SJSA1 (cell line): ENCODE measurements at regions not wholly inside any gene's neighbourhood (a gene's known extent, or its start where the extent isn't known, plus 50 kb on each side); places are given as distances from the start of the nearest gene placed in this dataset.
"Not testable (repeated sequence)": the region's sequence is repeated elsewhere in the genome, so short reads cannot be mapped to it uniquely, and the experiment has no call there.

Experiments used
- DNase-seq, 2 experiments: peaks; one replicate each; pipeline ENCODE4 v3.0.0-alpha.2; 2015 to 2020; ENCODE audit warnings: low spot score in 2 of 2, low read depth in 1 of 2
- H3K27ac ChIP-seq: fragments of 250-450 bp; sonication (Bioruptor Pico); 2 replicates; pipeline ENCODE4 v1.5.1; 2020; ENCODE audit warnings: mild to moderate bottlenecking, moderate library complexity
- H3K27me3 ChIP-seq: fragments of 250-450 bp; sonication (Bioruptor Pico); replicated peaks from 2 replicates; pipeline ENCODE4 v1.5.1; 2020; ENCODE audit warnings: mild to moderate bottlenecking, moderate library complexity
- H3K36me3 ChIP-seq: fragments of 250-450 bp; sonication (Bioruptor Pico); 2 replicates; pipeline ENCODE4 v1.5.1; 2020; ENCODE audit warnings: mild to moderate bottlenecking
- H3K4me1 ChIP-seq: fragments of 250-450 bp; sonication (Bioruptor Pico); replicated peaks from 2 replicates; pipeline ENCODE4 v1.6.1; 2021; ENCODE audit warnings: mild to moderate bottlenecking
- H3K4me3 ChIP-seq: fragments of 250-450 bp; sonication (Bioruptor Pico); 2 replicates; pipeline ENCODE4 v1.5.1; 2020; ENCODE audit warnings: mild to moderate bottlenecking
- H3K9me3 ChIP-seq: fragments of 250-450 bp; sonication (Bioruptor Pico); replicated peaks from 2 replicates; pipeline ENCODE4 v1.5.1; 2020; ENCODE audit warnings: mild to moderate bottlenecking

DNA sequence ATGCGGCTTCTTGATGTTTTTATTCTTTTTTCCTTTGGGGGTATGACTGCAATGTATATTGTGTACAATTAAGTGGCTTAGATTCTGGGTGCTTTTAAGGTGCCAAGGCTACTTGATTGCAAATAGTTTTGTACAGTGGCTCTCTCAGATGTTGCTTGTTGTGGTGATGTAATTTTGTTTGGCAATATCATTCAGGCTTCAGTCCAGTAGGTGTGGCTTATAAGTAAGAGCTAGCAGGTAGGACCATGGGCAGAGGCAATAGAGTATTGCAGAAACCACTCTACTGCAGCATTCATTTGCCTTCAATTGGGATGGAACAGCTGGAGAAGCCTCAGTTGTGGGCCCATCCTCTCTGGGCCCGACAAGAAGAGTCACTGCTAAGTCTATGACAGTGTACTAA lies 407.9 kb upstream of the MAN1A1 start:
- no peaks in the 10 kb centered on the region for H3K9me3 ChIP-seq
- H3K36me3 ChIP-seq, result no peaks in the 10 kb centered on the region
- H3K4me3 ChIP-seq, result no peak overlapping the region
- no peak overlapping the region for H3K27ac ChIP-seq
- H3K27me3 ChIP-seq, result no peaks in the 10 kb centered on the region
- H3K4me1 ChIP-seq, result no peaks in the 10 kb centered on the region
- DNase-seq, result no peak

GRCh38 chr6:119749335-119749734 lies 399.8 kb upstream of the MAN1A1 start:
- Histone ChIP-seq H3K4me3 (no peak overlapping the region), H3K9me3 (no peaks in the 10 kb centered on the region)
- no peak for DNase-seq

GRCh38 chr6:119748535-119748934 lies 399.0 kb upstream of the MAN1A1 start:
- H3K27ac ChIP-seq, H3K4me3 ChIP-seq, H3K4me1 ChIP-seq, DNase-seq, H3K9me3 ChIP-seq, H3K27me3 ChIP-seq, H3K36me3 ChIP-seq: not testable (repeated sequence)

More at GRCh38 chr6:119749335-119749734, 399.8 kb upstream of the MAN1A1 start:
- Histone ChIP-seq H3K27ac (no peak overlapping the region), H3K4me1 (no peaks in the 10 kb centered on the region), H3K36me3 (no peaks in the 10 kb centered on the region), H3K27me3 (no peaks in the 10 kb centered on the region)

GRCh38 chr6:119742188-119742803 lies 392.7 kb upstream of the MAN1A1 start:
- H3K4me1 ChIP-seq, result no peaks in the 10 kb centered on the region
- DNase-seq, result peak in 1 of 2 experiments; percentile 18

DNA sequence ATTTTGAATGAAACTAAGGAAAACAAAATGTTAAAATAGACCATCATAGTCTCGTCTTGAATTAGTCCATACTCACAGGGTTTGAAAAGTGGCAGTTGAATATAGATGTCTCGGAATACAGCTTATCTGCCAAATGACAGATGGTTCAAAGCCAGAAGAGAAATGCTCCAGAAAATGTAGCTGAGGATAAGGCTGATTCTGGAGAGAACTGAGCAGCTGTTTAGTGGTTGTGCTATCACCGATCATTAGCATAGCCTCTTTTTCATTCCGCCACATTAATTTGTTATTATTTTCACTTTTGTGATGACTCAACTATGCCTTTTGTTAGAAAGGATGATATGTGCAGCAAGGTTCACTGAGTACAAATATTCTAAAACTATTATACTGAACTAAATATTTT lies 390.2 kb upstream of the MAN1A1 start:
- Histone ChIP-seq H3K36me3 (no peaks in the 10 kb centered on the region), H3K27ac (no peak overlapping the region), H3K9me3 (no peaks in the 10 kb centered on the region), H3K4me1 (no peaks in the 10 kb centered on the region), H3K27me3 (no peaks in the 10 kb centered on the region), H3K4me3 (no peak overlapping the region)
- DNase-seq, result no peak

More at GRCh38 chr6:119742188-119742803, 392.7 kb upstream of the MAN1A1 start:
- no peaks in the 10 kb centered on the region for H3K27me3 ChIP-seq
- no peak overlapping the region for H3K4me3 ChIP-seq
- H3K9me3 ChIP-seq, result no peaks in the 10 kb centered on the region
- no peaks in the 10 kb centered on the region for H3K36me3 ChIP-seq
- no peak overlapping the region for H3K27ac ChIP-seq

GRCh38 chr6:119738425-119738824 lies 388.9 kb upstream of the MAN1A1 start:
- no peak for DNase-seq
- no peaks in the 10 kb centered on the region for H3K27me3 ChIP-seq

GRCh38 chr6:119736296-119737021 lies 386.9 kb upstream of the MAN1A1 start:
- no peak overlapping the region for H3K4me3 ChIP-seq
- H3K36me3 ChIP-seq, result no peaks in the 10 kb centered on the region
- H3K4me1 ChIP-seq, result no peaks in the 10 kb centered on the region
- no peak overlapping the region for H3K27ac ChIP-seq
- H3K9me3 ChIP-seq, result no peaks in the 10 kb centered on the region
- no peaks in the 10 kb centered on the region for H3K27me3 ChIP-seq
- DNase-seq, result no peak

More at GRCh38 chr6:119738425-119738824, 388.9 kb upstream of the MAN1A1 start:
- Histone ChIP-seq H3K4me1 (no peaks in the 10 kb centered on the region), H3K27ac (no peak overlapping the region), H3K36me3 (no peaks in the 10 kb centered on the region), H3K4me3 (no peak overlapping the region), H3K9me3 (no peaks in the 10 kb centered on the region)

GRCh38 chr6:119735530-119735929 lies 386.0 kb upstream of the MAN1A1 start:
- Histone ChIP-seq H3K9me3 (no peaks in the 10 kb centered on the region), H3K27ac (no peak overlapping the region)

GRCh38 chr6:119734227-119734626 lies 384.7 kb upstream of the MAN1A1 start:
- Histone ChIP-seq H3K27me3 (no peaks in the 10 kb centered on the region), H3K4me3 (no peak overlapping the region), H3K4me1 (no peaks in the 10 kb centered on the region), H3K9me3 (no peaks in the 10 kb centered on the region), H3K27ac (no peak overlapping the region), H3K36me3 (no peaks in the 10 kb centered on the region)
- DNase-seq, result no peak

More at GRCh38 chr6:119735530-119735929, 386.0 kb upstream of the MAN1A1 start:
- no peak overlapping the region for H3K4me3 ChIP-seq
- no peaks in the 10 kb centered on the region for H3K27me3 ChIP-seq
- H3K4me1 ChIP-seq, result no peaks in the 10 kb centered on the region
- H3K36me3 ChIP-seq, result no peaks in the 10 kb centered on the region
- no peak for DNase-seq

- no peaks in the 10 kb centered on the region; the same call in 1 of the 2 replicates for H3K9me3 ChIP-seq
- no peaks in the 10 kb centered on the region for H3K4me1 ChIP-seq
- H3K36me3 ChIP-seq, result no peaks in the 10 kb centered on the region
- H3K27me3 ChIP-seq, result no peaks in the 10 kb centered on the region
- DNase-seq, result no peak
- H3K27ac ChIP-seq, result no peak overlapping the region
- no peak overlapping the region for H3K4me3 ChIP-seq
Measured at GRCh38 chr6:119728935-119729334, 379.4 kb upstream of the MAN1A1 start.

DNA sequence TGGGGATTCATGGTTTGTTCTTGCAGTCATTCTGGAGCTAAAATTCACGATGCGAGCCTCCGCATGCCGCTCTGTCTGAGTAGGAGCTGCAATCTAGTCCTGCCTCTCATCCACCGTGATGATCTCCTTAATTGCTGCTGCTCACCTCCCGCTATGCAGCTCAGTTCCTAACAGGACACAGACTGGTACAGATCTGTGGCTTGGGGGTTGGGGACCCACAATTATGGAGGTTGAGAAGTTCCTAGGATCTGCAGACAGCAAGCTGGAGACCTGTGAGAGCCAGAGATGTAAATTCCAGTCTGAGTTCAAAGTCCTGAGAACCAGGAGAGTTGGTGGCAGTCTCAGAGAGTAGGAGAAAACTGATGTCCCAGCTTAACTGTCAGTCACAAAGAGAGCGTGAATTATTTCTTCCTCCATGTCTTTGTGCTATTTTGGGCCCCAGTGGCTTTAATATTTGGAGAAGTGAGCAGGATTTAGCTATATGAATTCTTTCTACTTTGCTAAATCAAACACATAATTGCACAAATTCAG lies 378.7 kb upstream of the MAN1A1 start:
- no peaks in the 10 kb centered on the region for H3K27me3 ChIP-seq
- no peak overlapping the region for H3K27ac ChIP-seq
- DNase-seq, result no peak
- no peaks in the 10 kb centered on the region for H3K36me3 ChIP-seq
- H3K4me3 ChIP-seq, result no peak overlapping the region
- H3K4me1 ChIP-seq, result no peaks in the 10 kb centered on the region
- no peaks in the 10 kb centered on the region; the same call in 1 of the 2 replicates for H3K9me3 ChIP-seq

GRCh38 chr6:119727504-119728219 lies 378.1 kb upstream of the MAN1A1 start:
- no peak overlapping the region for H3K4me3 ChIP-seq
- H3K27ac ChIP-seq, result no peak overlapping the region
- H3K9me3 ChIP-seq, result no peaks in the 10 kb centered on the region; the same call in 1 of the 2 replicates
- no peaks in the 10 kb centered on the region for H3K4me1 ChIP-seq
- no peaks in the 10 kb centered on the region for H3K36me3 ChIP-seq
- DNase-seq, result no peak
- no peaks in the 10 kb centered on the region for H3K27me3 ChIP-seq

- H3K9me3 ChIP-seq, H3K4me1 ChIP-seq, DNase-seq, H3K27me3 ChIP-seq, H3K4me3 ChIP-seq, H3K27ac ChIP-seq, H3K36me3 ChIP-seq: not testable (repeated sequence)
Measured at GRCh38 chr6:119726912-119727311, 377.4 kb upstream of the MAN1A1 start.

GRCh38 chr6:119726086-119726485 lies 376.5 kb upstream of the MAN1A1 start:
- no peak for DNase-seq
- H3K9me3 ChIP-seq, result no peaks in the 10 kb centered on the region; the same call in 1 of the 2 replicates
- H3K4me3 ChIP-seq, result no peak overlapping the region
- no peaks in the 10 kb centered on the region for H3K4me1 ChIP-seq
- H3K36me3 ChIP-seq, result no peaks in the 10 kb centered on the region
- H3K27ac ChIP-seq, result no peak overlapping the region
- H3K27me3 ChIP-seq, result no peaks in the 10 kb centered on the region
